Fibroblast of skin of left biceps (primary cell): ENCODE measurements at regions not wholly inside any gene's neighbourhood (a gene's known extent, or its start where the extent isn't known, plus 50 kb on each side); places are given as distances from the start of the nearest gene placed in this dataset.

Experiments used
- DNase-seq, 2 experiments: peaks; one replicate each; pipeline ENCODE4 v3.0.0-alpha.2; 2013; ENCODE audit warnings: low read depth in 2 of 2

DNA sequence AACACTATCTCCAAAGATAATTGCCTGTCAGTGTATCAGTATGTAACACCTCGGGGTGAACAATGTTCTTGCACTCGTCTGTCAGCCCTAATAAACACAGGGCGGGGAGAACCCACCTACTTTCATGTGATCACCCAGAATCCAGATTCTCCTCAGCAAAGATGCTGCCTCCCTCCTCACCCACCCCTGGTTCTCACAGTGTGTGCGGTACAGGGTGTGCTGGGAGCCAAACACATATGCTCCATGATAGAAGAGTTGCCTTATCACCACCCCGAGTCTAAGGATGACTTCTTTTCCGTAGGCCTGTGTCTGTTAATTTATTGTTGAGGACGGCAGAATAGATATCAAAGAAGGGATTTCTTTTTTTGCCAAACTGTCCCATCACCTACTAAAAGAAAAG lies 206.1 kb downstream of the TLE3 start:
- DNase-seq, result no peak

DNA sequence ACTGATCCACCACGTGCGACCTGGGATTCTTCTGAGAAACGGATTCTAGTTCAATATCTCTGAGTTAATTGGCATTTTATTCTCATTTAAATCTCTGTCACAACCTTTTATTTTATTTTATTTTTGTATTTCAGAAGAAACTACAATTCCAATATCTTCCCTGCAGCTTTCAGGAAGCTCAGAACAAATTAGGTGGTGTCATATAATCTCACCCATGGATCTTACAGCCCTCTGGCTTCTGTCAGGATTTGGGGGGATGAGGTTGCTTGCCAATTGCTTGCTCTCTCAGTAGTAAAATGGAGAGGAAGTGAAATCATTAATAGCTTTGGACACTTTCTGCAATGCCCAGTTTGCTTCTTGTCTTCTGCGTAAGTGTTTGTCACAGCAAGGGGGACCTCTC lies 205.4 kb downstream of the TLE3 start:
- no peak for DNase-seq

DNA sequence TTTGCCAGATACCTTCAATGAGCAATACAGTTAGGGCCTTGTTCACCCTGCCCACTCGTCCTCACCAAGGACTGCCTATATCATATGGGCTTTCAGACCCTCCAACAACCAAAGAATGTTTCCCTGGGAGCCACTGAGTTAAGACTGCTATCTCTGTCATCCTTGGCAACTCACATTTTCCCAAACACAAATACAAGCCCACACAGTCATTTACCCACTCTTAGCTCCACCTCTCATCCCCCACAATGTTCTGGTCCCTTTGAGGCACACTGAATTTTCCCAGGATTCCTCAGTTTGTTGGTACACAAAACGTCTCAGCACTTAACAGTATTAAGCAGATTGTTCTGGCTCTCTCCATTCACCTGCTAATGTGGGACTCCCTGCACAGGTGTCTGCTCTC lies 204.6 kb downstream of the TLE3 start:
- DNase-seq, result no peak

DNA sequence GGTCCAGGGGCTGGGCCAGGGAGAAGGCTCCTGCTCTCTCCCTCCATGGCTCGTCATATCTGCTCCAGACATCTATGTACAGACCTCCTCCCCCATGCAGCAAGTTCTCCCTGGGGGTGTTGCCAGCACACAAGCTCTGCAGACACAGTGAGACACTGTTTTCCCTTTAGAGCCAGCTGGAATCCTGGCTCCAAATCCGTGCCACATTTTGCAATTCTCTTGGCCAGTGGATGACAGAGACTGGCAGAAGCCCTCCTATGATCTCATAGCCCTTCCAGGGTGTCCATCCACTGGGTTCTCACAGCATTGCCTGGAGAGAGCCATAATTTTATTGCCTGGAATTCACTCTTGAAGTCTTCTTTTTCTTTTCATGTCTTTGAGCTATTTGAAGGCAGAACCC lies 203.9 kb downstream of the TLE3 start:
- DNase-seq, result peak; percentile 38 to 39

DNA sequence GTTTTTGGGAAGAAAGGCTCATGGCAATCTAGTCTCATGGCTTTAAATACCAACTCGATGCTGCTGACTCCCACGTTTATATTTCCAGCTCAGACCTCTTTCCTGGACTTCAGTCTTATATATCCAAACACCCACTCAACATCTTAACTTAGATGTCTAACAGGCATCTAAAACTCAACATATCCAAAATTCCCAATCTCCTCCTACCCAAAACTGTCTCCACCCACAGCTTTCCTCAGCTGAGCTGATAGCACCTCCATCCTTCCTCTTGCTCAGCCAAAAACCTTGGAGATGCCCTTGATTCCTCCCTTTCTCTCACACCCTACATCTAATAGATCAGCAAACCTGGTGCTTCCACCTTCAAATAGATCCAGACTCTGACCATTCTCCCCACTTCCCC lies 202.5 kb downstream of the TLE3 start:
- DNase-seq, result no peak

DNA sequence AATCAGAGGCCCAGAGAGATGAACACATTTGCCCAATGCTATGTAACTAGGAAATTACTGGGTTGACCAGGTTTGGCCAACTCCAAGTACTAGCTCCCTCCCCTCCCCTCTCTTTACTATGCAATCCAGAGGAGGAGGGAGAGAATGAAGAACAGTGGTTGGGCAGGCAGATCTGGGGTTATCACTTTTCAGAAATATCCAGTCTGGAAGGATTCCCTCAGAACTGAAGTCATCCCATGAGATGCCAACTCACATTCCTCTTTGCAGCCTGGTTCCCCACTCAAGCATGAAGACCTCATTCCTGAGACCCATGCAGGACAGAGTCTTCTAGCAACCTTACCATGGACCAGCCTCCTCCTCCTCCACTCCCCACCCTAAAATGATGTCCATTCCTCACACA lies 201.1 kb downstream of the TLE3 start:
- DNase-seq, result no peak

DNA sequence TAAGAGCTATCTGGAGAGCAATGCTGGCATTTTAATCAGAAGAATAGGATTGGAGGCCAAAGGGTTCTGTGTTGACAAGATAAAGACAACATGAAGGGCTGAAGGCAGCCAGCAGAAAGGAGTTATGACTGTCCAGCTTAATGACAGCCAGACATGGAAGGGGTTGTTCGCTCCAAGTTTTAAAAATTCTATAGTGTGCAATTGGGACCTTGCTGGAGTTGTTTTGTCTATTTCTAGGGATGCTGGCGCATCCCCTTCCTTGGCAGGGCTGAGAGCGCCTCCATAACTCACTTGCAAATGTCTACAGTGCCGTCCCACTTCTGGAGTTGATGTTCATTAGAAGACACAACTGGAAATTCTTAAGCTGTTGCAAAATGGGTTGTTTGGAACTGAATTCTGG lies 200.7 kb downstream of the TLE3 start:
- no peak for DNase-seq

DNA sequence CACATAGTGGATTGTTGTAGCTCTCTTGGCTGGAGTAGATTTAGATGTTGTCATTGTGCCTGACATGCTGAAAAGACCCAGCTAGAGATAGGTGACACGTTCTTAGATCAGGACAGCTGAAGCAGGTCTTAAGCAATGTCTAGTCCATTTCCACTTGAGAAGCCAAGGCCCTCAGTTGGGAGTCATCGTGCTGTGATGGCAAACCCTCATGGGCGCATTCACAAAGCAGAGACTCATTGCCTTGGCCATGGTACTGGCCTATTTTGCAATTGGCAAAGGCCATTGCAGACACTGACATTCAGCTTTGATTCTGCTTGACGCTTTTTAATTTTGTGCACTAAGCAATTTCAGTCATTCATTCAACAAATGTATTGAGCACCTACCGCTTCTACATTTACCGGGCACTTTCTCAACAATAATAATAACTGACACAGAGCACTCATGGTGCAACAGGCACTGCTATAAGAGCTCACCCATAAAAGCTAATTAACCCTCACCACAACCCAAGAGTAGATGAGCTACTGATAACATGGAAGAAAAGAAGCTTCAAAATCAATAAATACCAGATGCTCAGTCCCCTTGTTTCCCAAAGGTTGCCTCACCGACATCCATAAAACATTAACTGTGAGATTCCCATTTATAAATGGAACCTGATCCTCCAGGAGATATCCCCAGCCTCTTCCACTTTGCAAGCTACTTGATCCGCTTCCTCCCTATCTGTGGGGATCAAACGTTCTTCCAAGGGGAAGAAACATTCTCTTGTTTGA lies 200.1 kb downstream of the TLE3 start:
- DNase-seq, result no peak

DNA sequence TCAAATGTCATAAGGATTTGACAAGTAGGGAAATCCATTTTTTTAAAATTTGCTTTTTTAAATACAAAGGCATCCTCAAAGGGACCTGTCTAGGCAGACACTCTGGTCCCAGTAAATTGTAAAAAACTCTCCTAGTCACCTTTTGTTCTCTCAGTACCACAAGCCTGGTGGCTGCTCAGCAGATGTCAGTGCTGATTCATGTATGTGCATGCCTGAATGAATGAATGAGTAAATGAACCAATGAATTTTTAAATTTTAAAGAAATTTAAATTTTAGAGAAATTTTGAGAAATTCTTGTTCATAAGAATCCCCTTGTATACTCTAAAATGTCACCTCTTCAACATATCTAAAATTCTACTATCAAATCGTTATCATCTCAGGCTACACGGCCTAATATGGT lies 199.5 kb downstream of the TLE3 start:
- no peak for DNase-seq

DNA sequence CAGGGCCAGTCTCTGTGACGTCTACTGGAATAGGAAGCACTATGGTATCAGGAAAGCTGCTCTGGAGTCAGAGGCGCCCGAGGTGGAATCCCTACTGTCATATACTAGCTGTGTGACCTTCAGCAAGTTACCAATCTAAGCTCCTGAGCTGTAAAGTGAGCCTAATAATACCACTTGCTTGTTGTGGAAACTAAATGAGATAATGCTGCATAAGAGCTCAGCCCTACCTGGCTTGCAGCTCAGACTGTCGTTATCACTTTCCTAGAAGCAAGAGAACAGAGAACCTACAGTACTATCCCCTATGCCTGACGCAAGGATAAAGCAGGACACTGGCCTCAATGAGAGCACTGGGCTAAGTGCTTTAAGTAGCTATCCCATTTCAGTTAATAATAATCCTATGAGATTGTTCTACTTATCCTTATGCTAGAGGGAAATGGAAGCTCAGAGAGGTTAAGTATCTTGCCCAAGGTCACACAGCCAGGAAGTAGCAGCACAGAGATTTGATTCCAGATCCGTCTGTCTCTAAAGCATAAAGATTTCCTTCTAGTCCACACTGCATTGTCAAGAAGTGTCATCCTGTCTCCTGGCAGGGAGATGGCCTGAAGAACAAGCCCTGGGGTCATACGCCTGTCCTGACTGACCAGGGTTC lies 195.2 kb downstream of the TLE3 start:
- DNase-seq, result no peak

DNA sequence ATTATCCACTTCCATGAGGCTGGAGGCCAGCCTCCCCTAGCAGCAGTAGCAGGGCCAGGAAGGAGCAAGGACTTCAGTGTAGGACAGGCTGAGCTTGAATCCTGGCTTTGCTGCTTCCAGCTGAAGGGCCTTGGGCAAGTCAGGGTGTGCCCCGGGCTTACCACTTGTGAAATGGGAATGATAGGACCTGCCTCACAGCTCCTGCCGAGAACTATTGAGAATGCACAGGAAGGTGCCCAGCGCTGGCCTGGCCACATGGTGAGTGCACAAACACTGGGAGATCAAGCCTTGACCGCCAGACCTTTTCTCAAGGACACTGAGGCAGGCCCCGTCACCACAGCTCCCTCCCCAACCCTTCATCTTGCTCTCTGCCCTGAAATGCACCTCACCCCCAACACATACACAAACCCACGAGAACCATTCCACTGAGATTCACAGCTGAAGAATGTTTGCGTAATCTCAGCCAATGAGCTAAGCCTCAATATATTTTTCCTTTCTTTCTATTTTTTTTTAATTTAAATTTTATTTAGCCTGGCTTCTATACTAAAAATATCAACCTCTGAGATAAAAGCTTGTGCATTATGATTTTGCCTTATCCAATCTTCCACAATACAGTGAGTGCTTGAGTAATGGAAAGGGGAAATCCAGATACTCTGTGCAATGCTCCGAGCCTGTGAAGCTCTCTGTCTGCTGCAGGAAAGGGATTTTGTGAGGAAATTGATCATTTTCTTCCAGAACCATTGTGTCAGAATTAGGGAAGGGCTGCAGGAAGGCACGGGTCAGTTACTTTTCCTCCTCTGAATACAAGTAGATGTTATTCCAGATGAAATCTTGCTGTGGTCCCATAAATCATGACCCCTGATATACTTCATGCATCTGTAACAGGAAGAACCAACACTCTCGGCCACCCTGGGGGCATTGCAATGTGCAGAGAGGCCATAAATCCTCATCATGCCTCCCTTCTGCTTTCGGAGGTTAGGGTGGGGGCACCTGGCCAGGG lies 193.9 kb downstream of the TLE3 start:
- peak; percentile 31 to 49 for DNase-seq

DNA sequence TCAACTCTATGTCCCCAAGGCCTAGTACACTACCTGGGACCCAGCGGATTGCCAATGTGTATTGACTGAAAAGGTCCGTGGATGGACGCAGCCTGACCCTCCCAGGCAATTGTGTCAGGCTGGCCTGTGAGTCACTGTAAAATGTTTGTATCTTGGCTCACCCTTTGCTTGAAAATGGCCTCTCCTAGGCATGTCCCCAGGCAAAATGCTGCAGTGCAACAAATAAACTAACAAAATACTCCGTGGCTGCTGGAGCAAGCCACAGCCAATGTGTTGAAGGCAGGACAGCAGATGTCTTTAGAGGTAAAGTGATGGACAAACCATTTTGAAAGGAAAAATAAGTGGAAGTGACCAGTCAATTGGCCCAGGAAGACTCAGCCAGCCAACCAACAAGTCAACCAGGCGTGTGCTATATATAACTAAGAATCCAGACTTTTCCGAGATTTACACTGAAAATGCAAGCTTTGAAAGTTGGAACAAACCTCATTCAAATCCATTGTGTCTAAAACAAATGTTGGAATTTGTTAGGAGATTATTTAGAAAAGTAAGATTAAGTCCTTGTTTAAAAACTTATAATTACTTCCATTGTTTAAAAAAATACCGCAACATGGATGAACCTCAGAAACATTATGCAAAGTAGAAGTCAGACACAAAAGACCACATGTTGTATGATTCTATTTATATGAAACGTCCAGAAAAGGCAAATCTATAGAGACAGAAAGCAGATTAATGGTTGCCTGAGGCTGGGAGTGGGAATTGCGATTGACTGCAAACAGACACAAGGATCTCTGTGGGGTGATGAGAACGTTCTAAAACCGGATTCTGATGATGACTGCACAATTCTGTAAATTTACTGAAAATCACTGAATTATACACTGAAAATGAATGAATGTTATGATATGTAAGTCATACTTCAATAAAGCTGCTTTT lies 191.2 kb downstream of the TLE3 start:
- DNase-seq, result no peak

DNA sequence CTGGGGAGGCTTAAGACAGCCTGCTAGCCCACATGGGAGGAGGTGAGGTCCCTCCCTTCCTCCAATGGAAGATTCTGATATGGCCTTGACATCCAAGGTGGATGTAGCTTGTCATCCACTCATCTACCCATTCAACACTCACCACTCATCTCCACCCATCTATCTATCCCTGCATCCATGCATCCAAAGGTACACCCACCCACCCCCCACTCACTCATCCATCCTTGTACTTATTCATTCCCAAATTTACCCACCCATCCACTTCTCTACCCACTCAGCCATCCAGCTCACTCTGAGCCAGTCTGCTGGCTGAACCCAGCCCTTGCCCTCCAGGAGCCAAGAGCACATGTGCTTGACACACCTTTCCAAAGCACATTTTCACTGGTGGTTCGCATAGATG lies 189.7 kb downstream of the TLE3 start:
- no peak for DNase-seq

DNA sequence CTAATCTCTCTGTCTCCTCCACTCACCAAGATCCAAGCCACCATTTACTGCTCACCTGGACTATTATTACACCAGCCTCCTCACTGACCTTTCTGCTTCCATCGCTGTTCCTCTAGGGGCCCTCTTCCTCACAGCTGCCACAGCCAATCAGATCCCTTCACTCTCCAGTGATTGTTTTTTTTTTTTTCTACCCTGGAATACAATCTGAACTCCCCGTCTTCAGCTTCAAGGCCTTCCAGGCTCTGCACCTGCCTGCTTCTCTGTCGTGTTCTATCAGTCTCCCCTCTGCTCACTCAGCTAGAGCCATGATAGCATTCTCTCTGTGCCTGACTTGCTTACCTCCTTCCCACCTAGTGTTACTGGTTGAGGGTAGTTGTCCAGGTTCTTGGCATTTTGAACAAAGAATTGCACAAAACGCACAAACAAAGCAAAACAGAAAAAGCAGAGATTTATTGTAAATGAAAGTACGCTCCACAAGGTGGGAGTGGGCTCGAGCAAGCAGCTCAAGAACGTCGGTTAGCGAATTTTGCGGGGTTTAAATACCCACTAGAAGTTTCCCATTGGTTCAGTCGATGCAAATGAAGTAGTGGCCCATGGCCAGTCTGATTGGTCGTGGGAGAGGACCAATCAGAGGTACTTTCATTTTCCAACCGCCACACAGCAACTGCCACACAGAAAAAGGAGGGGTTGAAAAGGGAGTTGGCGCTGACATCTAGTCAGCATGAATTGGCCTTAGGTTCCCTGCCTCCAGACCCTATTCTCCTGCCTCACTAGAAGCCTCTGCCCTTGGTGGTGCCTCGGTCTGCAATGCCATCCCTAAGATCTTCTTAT lies 188.9 kb downstream of the TLE3 start:
- no peak for DNase-seq

DNA sequence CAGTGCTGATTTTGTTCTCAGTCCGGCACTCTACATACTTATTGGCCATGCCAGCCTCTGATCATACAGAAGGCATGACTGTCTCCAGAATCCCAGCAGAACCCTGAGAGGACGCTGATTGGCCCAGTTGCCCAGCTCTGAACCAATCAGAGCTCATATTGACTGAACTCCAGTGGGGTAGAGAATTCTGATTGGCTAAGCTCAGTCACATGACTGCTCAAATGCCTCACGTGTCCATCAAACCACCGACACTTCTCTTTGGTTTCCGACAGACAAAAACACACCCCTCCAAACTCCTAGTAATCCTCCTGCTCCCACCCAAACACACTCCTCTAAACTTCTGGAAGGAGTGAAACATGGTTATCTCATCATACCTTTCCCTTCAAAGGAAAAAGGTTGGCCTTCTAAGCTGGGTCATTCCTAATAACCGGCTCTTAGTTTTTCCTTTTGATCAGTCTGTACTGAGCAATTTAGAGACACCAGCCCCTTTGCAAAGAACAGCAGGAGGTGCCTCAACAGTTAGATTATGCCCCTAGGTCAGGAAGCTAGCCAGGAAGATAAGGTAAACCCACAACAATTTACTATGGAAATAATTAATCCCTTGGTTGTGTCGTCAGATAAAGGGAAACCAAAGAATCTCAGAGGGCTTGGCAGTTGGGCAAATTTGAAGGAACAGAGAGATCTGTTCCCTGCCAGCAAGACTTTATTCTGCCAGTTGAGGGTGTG lies 187.8 kb downstream of the TLE3 start:
- no peak for DNase-seq

DNA sequence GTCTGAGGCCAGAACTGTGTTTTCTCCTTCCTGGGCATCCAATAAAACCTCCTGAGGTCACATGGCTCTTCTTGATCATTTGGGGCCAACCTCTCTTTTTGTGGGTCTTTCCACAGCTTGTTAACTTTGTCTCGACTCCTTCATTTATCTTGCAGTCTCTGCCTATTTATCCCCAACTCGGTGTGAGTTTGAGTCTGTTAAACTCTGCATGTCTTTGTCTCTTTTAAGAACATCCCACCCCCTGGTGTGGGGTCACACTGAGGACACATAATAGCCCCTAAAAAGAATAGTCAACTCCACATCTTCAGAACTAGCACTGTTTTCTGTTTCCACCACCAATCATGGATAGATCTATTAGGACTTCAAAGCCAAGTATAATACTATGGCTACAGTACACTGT lies 187.2 kb downstream of the TLE3 start:
- DNase-seq, result no peak

DNA sequence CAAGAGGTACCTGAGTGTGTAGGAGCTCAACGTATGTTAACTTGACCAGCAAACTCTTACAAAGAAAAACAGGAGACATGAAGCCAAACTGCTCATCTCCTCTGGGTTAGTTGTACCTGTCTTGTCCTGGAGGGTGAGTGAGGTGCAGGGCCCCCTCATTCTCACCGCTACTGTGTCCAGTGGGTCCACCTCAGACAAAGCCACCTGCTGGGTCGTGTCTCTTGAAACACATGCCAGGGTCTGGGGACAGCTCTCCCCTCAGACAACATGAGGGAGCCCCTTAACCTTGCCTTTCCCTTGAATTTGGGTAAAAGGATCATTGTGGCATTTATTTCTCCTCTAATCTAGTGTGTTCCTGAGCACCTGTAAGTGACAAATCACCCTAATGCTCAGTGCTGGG lies 185.6 kb downstream of the TLE3 start:
- no peak for DNase-seq

DNA sequence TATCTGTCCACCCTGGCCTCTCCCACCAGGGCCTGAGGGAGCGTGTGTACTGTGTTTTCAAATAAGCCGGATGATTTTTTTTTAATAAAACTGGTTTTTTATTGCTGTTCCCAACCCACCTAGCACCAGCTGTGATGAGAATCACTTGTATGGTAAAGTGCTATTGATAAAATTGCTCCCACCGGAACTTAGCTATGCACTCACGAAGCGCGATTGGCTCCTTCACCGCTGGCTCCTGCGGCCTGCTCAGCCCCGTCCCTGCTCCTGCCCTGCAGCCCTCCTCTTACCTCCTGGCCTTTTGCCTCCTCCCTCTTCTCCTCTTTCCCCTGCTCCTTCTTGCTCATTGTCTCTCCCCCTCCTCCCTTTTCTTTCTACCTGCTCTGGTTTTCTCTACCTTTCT lies 183.7 kb downstream of the TLE3 start:
- no peak for DNase-seq

DNA sequence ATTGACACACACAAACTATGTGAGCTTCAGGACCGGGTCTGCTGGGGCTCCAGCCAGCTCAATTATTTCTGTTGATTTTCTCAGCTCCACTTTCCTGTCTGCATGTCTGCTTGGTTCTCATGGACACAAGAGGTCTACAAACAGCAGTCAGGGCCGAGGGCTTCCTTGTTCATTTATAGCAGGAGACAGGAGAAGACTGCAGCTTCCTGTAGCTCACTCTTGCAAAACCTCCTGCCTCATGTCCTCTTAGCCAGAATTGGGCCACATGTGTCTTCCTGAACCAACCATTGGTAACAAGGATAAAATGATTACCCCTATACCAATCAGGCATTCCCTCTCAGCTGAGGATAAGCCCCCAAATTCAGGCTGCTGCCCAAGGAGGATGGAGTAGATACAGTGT lies 182.8 kb downstream of the TLE3 start:
- DNase-seq, result no peak
